Psoas muscle (tissue), 7 donors: ENCODE measurements at regions not wholly inside any gene's neighbourhood (a gene's known extent, or its start where the extent isn't known, plus 50 kb on each side); places are given as distances from the start of the nearest gene placed in this dataset.

ENCODE experiments used
- ATAC-seq, 4 donors: fragments of 200-7000 bp; cut with Tn5 transposase; one replicate each; pipeline ENCODE4 v1.9.1; 2020; ENCODE audit warnings: moderate library complexity in 3 of 4, mild to moderate bottlenecking in 2 of 4
- DNase-seq, 2 donors: peaks; one replicate each; pipeline ENCODE4 v3.0.0-alpha.2; 2020
- H3K27ac ChIP-seq: fragments of 200-600 bp; one replicate; pipeline ENCODE4 v1.8.0; 2022
- H3K27me3 ChIP-seq, 3 donors: fragments of 200-600 bp in 1 of 3; one replicate each; pipeline versions ENCODE4 v1.6.1 to v1.8.0; 2013 to 2022; ENCODE audit warnings: low read length in 2 of 3, mild to moderate bottlenecking in 2 of 3, moderate library complexity in 1 of 3; ENCODE audit not compliant: insufficient read depth in 3 of 3
- H3K36me3 ChIP-seq, 2 donors: fragments of 200-600 bp in 1 of 2; one replicate each; pipeline versions ENCODE4 v1.6.1 to v1.8.0; 2013 to 2022; ENCODE audit warnings: low read depth in 1 of 2, mild to moderate bottlenecking in 1 of 2, moderate library complexity in 1 of 2; ENCODE audit not compliant: insufficient read depth in 1 of 2
- H3K4me1 ChIP-seq: fragments of 200-600 bp; one replicate; pipeline ENCODE4 v1.8.0; 2022
- H3K4me3 ChIP-seq: fragments of 200-600 bp; one replicate; pipeline ENCODE4 v1.8.0; 2022; ENCODE audit warnings: mild to moderate bottlenecking
- H3K9me3 ChIP-seq: fragments of 200-600 bp; one replicate; pipeline ENCODE4 v1.8.0; 2022
- WGBS, 3 donors: extraction: QIAGEN DNeasy Blood & Tissue Kit; methylation state at CpG; one replicate each; pipeline versions ENCODE4 v1.1.6 to v1.1.7; 2013; 5-methylcytosine and 5-hydroxymethylcytosine counted together
- intact Hi-C, 2 donors: fragments of 100-400 bp; cut with DNase I; formaldehyde crosslinking; loops; one replicate each; pipeline versions ENCODE4 v1.11.0 to v1.14.2; 2022
- TF ChIP-seq, protein P1 (sequence below): fragments of 200-600 bp; IDR thresholded peaks from one replicate; pipeline ENCODE4 v1.8.0; 2022; ENCODE audit warnings: antibody characterized with exemption
- donor health status: healthy with polysubstance abuse.
- donor health status: DM: no; HTN: no; CAD: no; lungs with moderate emphysema.
- donor health status: Bipolar disorder and iron deficiency.
- donor health status: healthy.
- donor health status: DM: yes; HTN: yes; CAD: no.
- donor health status: DM: no; HTN: no; CAD: no.
- donor health status: DM: yes; HTN: yes; CAD: no.

DNA sequence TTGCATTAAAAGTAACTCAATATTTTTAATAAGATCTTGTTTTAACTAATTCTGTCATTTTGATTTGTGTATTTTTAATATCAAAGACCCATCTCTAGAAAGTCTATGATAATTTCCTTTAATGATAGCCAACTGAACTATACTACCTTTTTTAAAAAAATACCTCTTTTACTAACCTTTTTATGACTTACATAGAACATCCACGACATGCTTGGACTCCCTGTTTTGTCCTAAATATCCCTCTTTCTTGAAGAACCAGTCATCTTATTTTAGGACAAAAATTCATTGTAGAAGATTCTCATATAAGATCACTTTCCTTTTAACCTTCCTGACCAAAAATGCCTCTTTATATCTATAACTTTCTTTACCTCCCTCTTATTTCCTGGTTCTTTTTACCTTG lies 76.8 kb upstream of the GC start:
- Histone ChIP-seq H3K9me3 (no peaks in the 10 kb centered on the region), H3K27ac (no peak overlapping the region), H3K36me3 (no peaks in the 10 kb centered on the region), H3K4me1 (no peaks in the 10 kb centered on the region), H3K27me3 (no peaks in the 10 kb centered on the region), H3K4me3 (no peak overlapping the region)
- DNase-seq (no peak), ATAC-seq (no peak)
- intact Hi-C loops, result no loop called here
- TF ChIP-seq, protein P1, sequence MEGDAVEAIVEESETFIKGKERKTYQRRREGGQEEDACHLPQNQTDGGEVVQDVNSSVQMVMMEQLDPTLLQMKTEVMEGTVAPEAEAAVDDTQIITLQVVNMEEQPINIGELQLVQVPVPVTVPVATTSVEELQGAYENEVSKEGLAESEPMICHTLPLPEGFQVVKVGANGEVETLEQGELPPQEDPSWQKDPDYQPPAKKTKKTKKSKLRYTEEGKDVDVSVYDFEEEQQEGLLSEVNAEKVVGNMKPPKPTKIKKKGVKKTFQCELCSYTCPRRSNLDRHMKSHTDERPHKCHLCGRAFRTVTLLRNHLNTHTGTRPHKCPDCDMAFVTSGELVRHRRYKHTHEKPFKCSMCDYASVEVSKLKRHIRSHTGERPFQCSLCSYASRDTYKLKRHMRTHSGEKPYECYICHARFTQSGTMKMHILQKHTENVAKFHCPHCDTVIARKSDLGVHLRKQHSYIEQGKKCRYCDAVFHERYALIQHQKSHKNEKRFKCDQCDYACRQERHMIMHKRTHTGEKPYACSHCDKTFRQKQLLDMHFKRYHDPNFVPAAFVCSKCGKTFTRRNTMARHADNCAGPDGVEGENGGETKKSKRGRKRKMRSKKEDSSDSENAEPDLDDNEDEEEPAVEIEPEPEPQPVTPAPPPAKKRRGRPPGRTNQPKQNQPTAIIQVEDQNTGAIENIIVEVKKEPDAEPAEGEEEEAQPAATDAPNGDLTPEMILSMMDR, result no peak
- 21 to 31% (median 28%) methylated on average over 1 of the region's 1 CpG for WGBS, 3 donors

DNA sequence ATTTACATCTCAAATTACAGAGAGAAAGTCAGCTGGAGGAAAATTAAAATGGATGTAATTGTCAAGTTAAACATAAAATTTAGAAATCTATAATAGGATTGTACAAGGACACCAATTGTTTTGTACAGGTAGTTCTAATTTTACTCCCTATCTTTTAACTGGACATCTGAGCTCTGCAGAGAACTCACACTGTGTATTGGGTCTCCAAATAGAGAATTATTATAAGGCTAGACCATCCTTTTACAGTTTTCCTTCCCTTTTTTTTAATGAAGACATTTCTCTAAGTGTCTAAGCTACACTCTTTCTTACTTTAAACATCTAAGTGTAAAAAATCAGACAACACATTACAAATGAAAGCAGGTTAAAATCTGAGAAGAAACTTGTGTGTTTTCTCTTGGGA lies 78.4 kb upstream of the GC start:
- Histone ChIP-seq H3K9me3 (no peaks in the 10 kb centered on the region), H3K27ac (no peak overlapping the region), H3K36me3 (no peaks in the 10 kb centered on the region), H3K27me3 (no peaks in the 10 kb centered on the region), H3K4me1 (no peaks in the 10 kb centered on the region), H3K4me3 (no peak overlapping the region)
- DNase-seq (no peak), ATAC-seq (no peak)
- intact Hi-C loops, result no loop called here
- TF ChIP-seq, protein P1, result no peak

DNA sequence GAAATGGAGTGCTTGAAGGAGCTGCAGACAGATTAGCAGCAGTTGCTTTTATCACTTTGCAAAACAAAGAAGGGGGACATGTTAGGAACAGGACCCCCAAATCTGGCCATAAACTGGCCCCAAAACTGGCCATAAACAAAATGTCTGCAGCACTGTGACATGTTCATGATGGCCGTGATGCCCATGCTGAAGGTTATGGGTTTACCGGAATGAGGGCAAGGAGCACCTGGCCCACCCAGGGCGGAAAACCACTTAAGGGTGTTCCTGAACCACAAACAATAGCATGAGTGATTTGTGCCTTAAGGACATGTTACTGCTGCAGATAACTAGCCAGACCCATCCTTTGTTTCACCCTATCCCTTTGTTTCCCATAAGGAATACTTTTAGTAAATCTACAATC lies 79.6 kb upstream of the GC start:
- Histone ChIP-seq H3K4me3 (no peak overlapping the region), H3K27me3 (no peaks in the 10 kb centered on the region), H3K36me3 (no peaks in the 10 kb centered on the region), H3K4me1 (no peaks in the 10 kb centered on the region), H3K27ac (no peak overlapping the region), H3K9me3 (no peaks in the 10 kb centered on the region)
- DNase-seq, result no peak
- TF ChIP-seq, protein P1, result no peak
- ATAC-seq, result no peak
- 85 to 94% (median 90%) methylated on average over 3 of the region's 3 CpGs for WGBS, 3 donors
- intact Hi-C loops, result no loop called here

DNA sequence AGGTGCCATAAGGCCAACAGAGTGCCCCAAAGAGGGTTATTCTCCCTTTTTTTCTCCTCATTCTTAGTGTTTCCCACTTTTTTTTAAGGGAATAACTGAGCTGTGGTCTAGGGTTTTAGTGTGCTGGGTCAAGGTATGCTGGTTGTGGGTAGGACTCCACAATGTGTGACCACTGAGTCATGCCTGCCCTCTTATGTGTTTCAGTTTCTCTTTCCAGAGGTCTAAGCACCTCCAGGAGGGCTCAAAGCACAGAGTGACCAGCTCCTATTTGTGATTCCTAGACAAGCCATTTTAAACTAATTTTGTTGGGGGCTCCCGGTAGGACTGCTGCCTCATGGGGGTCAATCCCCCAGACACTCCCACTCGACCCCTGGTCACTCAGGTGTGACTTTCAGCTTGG lies 80.5 kb upstream of the GC start:
- no peak for ATAC-seq
- no peaks in the 10 kb centered on the region for H3K36me3 ChIP-seq
- intact Hi-C loops, result no loop called here
- TF ChIP-seq, protein P1, result no peak
- H3K4me1 ChIP-seq, result no peaks in the 10 kb centered on the region
- WGBS, 3 donors, result 53 to 56% (median 54%) methylated on average over 2 of the region's 2 CpGs
- H3K27me3 ChIP-seq, result no peaks in the 10 kb centered on the region
- DNase-seq, result no peak
- no peaks in the 10 kb centered on the region for H3K9me3 ChIP-seq
- H3K4me3 ChIP-seq, result no peak overlapping the region
- H3K27ac ChIP-seq, result no peak overlapping the region

DNA sequence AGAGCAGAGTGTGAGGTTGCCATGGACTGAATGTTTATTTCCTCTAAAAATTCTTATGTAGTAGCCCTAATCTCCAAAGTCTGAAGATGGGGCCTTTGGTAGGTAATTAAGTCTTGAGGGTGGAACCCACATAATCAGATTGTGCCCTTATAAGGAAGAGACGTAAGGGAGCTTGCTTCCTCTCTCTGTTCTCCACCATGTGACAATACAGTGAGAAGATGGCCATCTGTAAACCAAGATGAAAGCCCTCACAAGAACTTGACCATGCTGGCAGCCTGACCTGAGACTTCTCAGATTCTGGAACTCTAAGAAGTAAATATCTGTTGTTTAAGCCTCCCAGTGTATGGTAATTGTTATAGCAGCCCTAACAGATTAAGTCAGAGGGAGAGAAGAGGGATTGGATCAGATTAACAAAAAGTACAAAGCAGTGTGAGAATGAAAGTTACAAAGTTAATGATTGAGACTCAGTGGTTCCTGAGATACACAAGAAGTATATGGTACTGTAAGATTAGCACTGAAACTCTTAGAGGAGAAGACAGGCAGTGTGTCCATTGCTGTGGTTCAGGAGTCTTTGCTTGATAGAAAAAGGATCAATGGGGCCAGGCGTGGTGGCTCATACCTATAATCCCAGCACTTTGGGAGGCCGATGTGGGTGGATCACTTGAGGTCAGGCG lies 82.5 kb upstream of the GC start:
- Histone ChIP-seq H3K27ac (no peak overlapping the region), H3K4me1 (no peaks in the 10 kb centered on the region), H3K9me3 (no peaks in the 10 kb centered on the region), H3K36me3 (no peaks in the 10 kb centered on the region), H3K4me3 (no peak overlapping the region), H3K27me3 (no peaks in the 10 kb centered on the region)
- TF ChIP-seq, protein P1, result no peak
- DNase-seq, result no peak
- 77 to 80% (median 79%) methylated on average over 4 of the region's 4 CpGs for WGBS, 3 donors
- no peak for ATAC-seq
- intact Hi-C loops, result no loop called here
